ENCODE measurements at regions not wholly inside any gene's neighbourhood (a gene's known extent, or its start where the extent isn't known, plus 50 kb on each side); places are given as distances from the start of the nearest gene placed in this dataset.

DNA sequence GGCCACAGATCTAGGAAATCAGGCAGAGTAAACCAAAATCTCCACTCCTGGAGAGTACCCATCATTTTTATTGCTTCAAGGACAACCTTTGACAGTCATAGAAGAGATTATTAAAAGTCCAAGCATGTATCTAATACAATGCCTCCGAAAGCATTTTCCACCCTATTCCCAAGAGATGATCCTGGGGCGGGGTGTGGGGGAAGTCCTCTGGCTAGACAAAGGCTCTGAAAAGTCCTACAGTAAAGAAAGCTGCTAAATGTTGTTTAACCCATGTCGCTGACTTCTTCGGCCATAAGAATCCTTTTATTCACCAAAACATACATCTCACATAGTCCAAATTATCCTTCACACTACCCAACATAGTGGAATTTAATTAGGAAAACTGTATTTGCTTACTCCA lies 115.7 kb upstream of the STT3B start (continued):
- TF ChIP-seq, protein P1, sequence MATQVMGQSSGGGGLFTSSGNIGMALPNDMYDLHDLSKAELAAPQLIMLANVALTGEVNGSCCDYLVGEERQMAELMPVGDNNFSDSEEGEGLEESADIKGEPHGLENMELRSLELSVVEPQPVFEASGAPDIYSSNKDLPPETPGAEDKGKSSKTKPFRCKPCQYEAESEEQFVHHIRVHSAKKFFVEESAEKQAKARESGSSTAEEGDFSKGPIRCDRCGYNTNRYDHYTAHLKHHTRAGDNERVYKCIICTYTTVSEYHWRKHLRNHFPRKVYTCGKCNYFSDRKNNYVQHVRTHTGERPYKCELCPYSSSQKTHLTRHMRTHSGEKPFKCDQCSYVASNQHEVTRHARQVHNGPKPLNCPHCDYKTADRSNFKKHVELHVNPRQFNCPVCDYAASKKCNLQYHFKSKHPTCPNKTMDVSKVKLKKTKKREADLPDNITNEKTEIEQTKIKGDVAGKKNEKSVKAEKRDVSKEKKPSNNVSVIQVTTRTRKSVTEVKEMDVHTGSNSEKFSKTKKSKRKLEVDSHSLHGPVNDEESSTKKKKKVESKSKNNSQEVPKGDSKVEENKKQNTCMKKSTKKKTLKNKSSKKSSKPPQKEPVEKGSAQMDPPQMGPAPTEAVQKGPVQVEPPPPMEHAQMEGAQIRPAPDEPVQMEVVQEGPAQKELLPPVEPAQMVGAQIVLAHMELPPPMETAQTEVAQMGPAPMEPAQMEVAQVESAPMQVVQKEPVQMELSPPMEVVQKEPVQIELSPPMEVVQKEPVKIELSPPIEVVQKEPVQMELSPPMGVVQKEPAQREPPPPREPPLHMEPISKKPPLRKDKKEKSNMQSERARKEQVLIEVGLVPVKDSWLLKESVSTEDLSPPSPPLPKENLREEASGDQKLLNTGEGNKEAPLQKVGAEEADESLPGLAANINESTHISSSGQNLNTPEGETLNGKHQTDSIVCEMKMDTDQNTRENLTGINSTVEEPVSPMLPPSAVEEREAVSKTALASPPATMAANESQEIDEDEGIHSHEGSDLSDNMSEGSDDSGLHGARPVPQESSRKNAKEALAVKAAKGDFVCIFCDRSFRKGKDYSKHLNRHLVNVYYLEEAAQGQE (IDR thresholded peaks at IDR 0.05): no peak
- TF ChIP-seq ATOH8 (CRISPR knock-in tag; IDR thresholded peaks at IDR 0.05; ENCODE audit: low read depth) (no peak), FOSL2 (IDR thresholded peaks at IDR 0.05) (no peak), FOSL2 (CRISPR knock-in tag; IDR thresholded peaks at IDR 0.05) (no peak), NR3C1 (IDR thresholded peaks at IDR 0.05) (no peak), CTCF (IDR thresholded peaks at IDR 0.05) (no peak)

DNA sequence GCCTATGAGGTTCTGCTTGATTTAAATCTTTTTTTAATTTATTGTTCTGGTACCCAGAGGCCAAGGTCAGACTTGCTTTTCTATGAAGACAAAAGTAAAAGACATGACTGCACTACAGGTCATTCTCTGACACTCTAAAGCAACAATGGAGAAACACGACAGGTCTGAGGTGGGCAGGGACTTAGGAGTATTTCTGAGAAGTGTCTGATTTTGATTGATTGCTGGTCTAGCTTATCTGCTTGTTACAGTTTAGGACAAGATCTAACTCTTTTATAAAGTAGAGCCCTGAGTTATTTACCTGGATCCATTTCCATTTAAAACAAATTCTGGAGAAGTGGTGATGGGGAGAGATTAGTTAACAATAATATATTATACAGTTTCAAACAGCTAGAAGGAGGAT lies 115.2 kb upstream of the STT3B start:
- WGBS (ENCODE audit: missing lambda C conversion rate): 84% methylated on average over 1 of the region's 1 CpG
- H3K9me3 ChIP-seq: no peaks in the 10 kb centered on the region
- FAIRE-seq (no peak), DNase-seq (ENCODE audit: low read depth in 1 of 2, low spot score in 1 of 2) (no peak), ATAC-seq (no peak)
- POLR2A ChIA-PET: no interaction called here
- H3K4me1 ChIP-seq: no peaks in the 10 kb centered on the region
- H3K27ac ChIP-seq: no peak overlapping the region
- CTCF ChIA-PET: no interaction called here
- H3K4me2 ChIP-seq: no peak overlapping the region
- TF ChIP-seq ESRRA (IDR thresholded peaks at IDR 0.05; ENCODE audit: borderline replicate concordance, low read length): no peak
- TF ChIP-seq KDM1A (IDR thresholded peaks at IDR 0.05; ENCODE audit: low read depth): no peak
- no peak for TF ChIP-seq CBX8 (IDR thresholded peaks at IDR 0.05)
- no peak for TF ChIP-seq HOXA7 (CRISPR knock-in tag; IDR thresholded peaks at IDR 0.05)
- no peak for TF ChIP-seq CHD2 (IDR thresholded peaks at IDR 0.05; ENCODE audit: low read length, partially characterized antibody)
- no peak for TF ChIP-seq GATA3 (IDR thresholded peaks at IDR 0.05; ENCODE audit: borderline replicate concordance)
- TF ChIP-seq MAFK (IDR thresholded peaks at IDR 0.05; ENCODE audit: partially characterized antibody): no peak
- TF ChIP-seq KDM5A (IDR thresholded peaks at IDR 0.05): no peak
- TF ChIP-seq EHF (CRISPR knock-in tag; IDR thresholded peaks at IDR 0.05): no peak
- no peak for TF ChIP-seq TFCP2L1 (CRISPR knock-in tag; IDR thresholded peaks at IDR 0.05)
- TF ChIP-seq HOXB5 (CRISPR knock-in tag; IDR thresholded peaks at IDR 0.05): no peak
- no peak for TF ChIP-seq HDAC2 (IDR thresholded peaks at IDR 0.05)
- no peak for TF ChIP-seq FOSB (CRISPR knock-in tag; IDR thresholded peaks at IDR 0.05)
- no peak for TF ChIP-seq RARB (CRISPR knock-in tag; IDR thresholded peaks at IDR 0.05)
- no peak for TF ChIP-seq BCL3 (IDR thresholded peaks at IDR 0.05)
- no peak for TF ChIP-seq RCOR1 (IDR thresholded peaks at IDR 0.05; ENCODE audit: low read depth, low read length)
- TF ChIP-seq MAZ (IDR thresholded peaks at IDR 0.05; ENCODE audit: borderline replicate concordance, low read depth, low read length): no peak
- TF ChIP-seq JUN (IDR thresholded peaks at IDR 0.05): no peak
- no peak for TF ChIP-seq TP53 (CRISPR knock-in tag; IDR thresholded peaks at IDR 0.05)
- TF ChIP-seq MAX (IDR thresholded peaks at IDR 0.05): no peak
- H3K4me3 ChIP-seq: no peak overlapping the region

All from A549 (cell line).